SK-N-MC (cell line): ENCODE measurements at regions not wholly inside any gene's neighbourhood (a gene's known extent, or its start where the extent isn't known, plus 50 kb on each side); places are given as distances from the start of the nearest gene placed in this dataset.

Experiments
- EZH2 ChIP-seq: fragments of 200-600 bp; sonication (generic); IDR thresholded peaks from one replicate; pipeline ENCODE4 v1.6.1; 2017; ENCODE audit warnings: antibody characterized with exemption
- FOXP2 ChIP-seq: optimal IDR thresholded peaks from 2 replicates; pipeline ENCODE3; 2011; ENCODE audit warnings: mild to moderate bottlenecking, moderate library complexity; ENCODE audit not compliant: insufficient read depth; ENCODE audit errors: extremely low read length, control extremely low read depth

DNA sequence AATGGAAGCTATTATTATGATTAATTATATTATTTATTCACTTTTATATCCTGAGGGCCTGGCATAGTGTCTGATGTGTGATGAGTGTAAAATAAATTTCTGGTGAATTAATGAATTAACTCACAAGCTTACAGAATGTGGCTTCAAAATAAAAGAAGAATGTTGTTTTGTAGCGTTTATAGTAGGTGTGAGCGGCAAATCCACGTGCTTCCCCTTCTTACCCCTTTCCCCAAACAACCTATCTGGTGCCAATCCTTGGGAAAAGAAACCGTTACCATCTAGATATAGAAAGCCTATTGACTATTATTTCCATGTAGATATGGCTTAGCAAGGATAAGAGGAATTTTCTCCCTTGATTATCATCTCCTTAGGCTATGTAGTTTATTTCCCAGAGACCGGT is 144.6 kb upstream of the CITED2 start:
- TF ChIP-seq FOXP2, result no peak
- TF ChIP-seq EZH2, result no peak
